Stimulated activated CD8-positive, alpha-beta memory T cell treated with anti-CD3 and anti-CD28 coated beads, Interleukin-15, amount 100 ng/mL, for 48 hours (primary cell): ENCODE measurements at regions not wholly inside any gene's neighbourhood (a gene's known extent, or its start where the extent isn't known, plus 50 kb on each side); places are given as distances from the start of the nearest gene placed in this dataset.
"Not testable (repeated sequence)": the region's sequence is repeated elsewhere in the genome, so short reads cannot be mapped to it uniquely, and the experiment has no call there.

Source experiments
- DNase-seq, 2 donors: peaks; one replicate each; pipeline ENCODE4 v3.0.0-alpha.2; 2020; ENCODE audit warnings: low read depth in 2 of 2

DNA sequence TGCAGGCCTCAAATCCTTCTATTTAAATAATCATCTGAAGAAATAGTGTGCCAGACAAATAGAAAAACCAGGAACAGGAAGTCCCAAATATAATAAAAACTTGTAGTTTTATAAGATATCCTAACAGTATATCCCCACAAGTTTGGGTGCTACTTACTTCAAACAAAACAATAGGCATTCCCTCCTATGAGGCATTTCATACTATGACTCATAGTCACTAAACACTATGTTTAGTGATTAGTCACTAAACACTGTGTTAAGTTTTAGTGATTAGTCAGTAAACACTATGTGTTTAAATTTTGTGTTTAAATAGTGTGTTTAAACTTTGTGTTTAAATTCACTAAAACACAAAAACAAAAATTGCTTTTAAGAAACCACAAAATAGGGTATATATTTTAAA, 407.0 kb upstream of the CDH19 start:
- no peak for DNase-seq

GRCh38 chr18:67007999-67008398, 404.1 kb upstream of the CDH19 start:
- DNase-seq = no peak

- no peak for DNase-seq
Observed at GRCh38 chr18:67007085-67007484, 403.2 kb upstream of the CDH19 start.

DNA sequence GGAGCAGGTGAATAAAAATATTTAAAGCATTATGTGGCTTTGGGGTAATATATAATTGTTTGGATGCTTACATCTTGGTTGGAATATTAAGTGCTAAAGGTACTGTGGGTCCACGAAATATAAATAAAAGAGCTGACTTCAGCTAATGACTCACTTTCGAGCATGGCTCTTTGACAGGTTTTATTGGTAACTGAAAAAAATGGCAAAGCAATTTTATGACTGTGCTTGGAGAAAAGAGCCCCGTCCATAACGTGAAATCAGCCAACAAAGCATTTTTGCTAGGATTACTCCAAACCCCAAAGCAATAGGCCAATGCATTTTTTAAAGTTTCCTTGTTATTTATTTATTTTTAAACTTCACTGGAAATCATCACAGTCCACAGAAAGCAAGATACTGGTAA, 397.2 kb upstream of the CDH19 start:
- DNase-seq = no peak

- no peak for DNase-seq
Observed at GRCh38 chr18:66999003-66999402, 395.1 kb upstream of the CDH19 start.

- DNase-seq = no peak
Observed at GRCh38 chr18:66995270-66995669, 391.4 kb upstream of the CDH19 start.

DNA sequence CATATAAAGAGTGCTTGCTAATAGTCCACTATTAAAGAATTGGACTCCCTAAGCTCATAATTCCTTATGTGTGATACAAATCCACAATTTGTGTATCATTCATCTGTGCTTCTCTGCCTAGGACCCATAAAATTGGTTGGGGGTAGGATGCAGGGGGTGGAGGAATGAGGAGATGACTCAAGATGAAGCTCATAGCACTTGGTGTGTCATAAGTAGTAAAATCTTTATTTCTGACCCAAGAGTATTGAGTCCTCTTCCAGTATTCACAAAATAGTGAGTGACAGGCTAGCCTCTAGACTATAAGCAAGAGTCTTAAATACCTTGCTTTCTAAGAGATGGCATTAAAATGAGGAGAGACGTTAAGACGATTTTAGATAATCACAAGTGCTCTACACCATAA, 390.9 kb upstream of the CDH19 start:
- DNase-seq = no peak

DNA sequence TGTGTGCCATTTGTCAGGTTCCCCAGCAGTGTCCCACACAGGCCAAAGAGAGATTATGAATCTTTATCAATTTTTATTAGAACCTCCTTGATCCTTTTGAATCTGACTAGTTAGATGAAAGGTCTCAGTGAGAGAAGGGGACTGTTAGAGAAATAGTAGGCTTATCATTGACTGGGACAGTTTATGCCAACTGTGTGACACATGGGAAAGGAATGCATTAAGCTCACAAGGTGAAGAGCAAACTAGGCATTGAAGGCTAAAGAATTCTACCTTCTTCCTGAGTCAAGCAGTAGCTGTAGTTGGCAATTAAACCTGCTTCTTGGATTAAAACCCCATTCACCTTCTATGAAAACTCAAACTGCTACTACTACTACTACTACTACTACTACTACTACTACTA, 389.6 kb upstream of the CDH19 start:
- no peak for DNase-seq

DNA sequence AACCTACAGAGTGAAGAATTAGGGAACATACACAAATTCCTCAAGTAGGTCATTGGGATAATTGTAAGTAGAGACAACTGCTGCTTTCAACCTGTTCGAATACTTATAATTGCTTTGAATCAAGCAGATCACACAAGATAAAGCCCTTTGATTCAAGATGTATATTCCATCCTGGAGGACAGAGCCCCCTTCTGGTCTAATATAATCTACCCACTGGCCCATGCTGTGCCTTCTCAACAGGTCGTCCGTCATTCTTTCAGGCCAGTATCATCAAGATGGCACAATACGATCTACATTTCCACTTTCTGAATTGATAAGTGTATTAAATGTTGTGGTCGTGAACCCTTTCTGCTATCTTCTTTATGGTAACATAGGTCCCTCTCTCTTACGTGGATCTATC, 387.0 kb upstream of the CDH19 start:
- DNase-seq = no peak

GRCh38 chr18:66979009-66979408, 375.1 kb upstream of the CDH19 start:
- DNase-seq = no peak

GRCh38 chr18:66972681-66973080, 368.8 kb upstream of the CDH19 start:
- DNase-seq = no peak

- no peak for DNase-seq
Observed at GRCh38 chr18:66971960-66972359, 368.1 kb upstream of the CDH19 start.

GRCh38 chr18:66966171-66966570, 362.3 kb upstream of the CDH19 start:
- no peak for DNase-seq

DNA sequence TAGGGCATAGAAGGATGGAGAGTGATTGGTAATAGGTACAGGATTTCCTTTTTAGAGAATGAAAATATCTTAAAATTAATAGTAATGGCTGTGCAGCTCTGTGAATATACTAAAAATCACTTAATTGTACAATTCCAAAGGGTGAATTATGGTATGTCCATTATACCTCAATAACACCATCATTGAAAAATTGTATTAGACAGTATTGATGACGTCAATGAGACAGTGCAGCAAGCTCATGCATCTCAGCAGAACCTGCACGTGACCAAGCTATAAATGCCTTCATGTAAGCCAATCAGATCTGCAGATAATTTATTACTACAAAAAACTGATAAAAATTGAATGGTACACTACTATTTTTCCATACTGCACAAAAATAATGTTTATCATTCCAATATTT, 354.4 kb upstream of the CDH19 start:
- no peak for DNase-seq

GRCh38 chr18:66951750-66952149, 347.9 kb upstream of the CDH19 start:
- DNase-seq = no peak

DNA sequence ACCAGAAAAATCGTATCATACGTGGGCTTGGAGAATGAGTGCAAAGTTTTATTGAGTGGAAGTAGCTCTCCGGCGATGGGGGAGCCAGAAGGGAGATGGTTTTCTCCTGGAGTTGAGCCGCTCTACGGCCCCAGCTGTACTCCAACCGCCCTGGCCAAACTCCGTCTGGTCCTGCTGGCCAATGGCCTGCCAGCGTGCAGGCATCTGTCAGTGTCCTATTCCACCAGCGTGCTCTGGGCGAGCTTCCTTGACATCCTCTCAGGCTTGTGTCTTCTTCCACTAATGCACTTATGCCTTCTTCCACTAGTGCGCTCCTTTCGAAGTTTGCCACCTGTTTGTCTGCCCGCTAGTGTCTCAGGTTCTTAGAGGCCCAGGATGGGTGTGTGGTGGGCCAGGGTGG, 345.5 kb upstream of the CDH19 start:
- DNase-seq = no peak

DNA sequence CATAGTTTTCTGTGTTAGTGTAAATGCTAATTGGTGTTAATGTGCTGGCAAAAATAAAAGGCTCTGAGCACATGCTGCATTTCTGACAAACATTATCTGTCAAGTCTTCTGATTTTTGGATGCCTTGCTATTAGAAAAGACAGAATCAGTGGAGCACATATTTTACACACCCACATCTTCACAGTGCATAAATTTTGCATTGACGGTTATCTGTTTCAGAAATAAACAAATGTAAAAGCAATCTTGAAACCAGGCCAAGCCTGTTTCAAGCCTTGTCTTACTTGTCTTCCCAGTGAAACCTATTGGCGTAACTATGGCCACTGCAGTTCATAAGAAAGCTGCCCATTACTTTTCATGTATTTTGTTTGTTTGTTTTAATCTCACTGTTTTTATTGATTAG, 333.7 kb upstream of the CDH19 start:
- no peak for DNase-seq

- DNase-seq = no peak
Observed at GRCh38 chr18:66931010-66931409, 327.1 kb upstream of the CDH19 start.

DNA sequence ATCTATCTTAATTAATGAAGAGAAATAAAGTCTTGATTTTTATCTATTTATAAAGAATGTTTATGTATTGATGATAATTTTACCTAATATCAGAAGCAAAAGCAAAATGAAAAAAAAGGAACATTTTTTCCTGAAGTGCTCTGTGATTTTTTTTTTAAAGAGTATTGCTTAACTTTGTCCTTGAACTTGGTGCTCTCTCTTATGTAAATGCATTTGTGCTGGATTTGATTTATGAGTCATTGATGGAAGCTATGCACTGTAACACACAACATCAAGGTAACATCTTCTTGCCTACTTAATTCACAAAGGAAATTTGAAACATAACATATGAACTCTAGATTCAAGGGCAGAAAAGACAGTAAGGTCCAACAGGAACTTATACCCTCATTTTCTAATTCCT, 312.9 kb upstream of the CDH19 start:
- no peak for DNase-seq

DNA sequence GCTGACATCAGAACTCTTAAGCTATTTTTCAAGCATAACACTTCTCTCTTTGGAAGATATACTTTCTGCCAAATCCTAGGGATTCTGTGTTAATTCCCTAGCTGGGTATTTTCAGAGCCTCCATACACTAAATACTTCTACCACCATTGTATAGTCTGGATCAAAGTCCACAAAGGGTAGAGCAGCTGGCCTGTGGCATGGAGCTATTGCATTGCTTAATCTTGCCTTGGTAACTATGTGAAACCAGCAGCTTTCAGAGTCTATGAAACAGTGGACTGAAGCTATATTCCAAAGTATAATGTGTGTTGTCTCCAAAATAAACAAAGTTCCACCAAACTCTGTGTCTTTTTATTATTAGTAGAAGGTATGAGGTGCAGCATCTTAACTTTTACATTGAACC, 296.9 kb upstream of the CDH19 start:
- no peak for DNase-seq

GRCh38 chr18:66895631-66896030, 291.7 kb upstream of the CDH19 start:
- DNase-seq = no peak

GRCh38 chr18:66894851-66895250, 291.0 kb upstream of the CDH19 start:
- no peak for DNase-seq

DNA sequence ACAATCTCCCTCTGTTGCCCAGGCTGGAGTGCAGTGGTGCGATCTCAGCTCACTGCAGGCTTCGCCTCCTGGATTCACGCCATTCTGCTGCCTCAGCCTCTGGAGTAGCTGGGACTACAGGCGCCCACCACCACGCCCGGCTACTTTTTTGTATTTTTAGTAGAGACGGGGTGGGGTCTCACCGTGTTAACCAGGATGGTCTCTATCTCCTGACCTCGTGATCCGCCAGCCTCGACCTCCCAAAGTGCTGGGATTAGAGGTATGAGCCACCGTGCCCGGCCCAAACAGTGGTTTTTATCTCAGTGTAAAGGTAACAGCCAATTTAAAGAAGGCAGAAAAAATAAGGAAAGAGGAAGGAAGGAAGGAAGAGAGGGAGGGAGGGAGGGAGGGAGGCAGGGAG, 288.5 kb upstream of the CDH19 start:
- DNase-seq = not testable (repeated sequence)

DNA sequence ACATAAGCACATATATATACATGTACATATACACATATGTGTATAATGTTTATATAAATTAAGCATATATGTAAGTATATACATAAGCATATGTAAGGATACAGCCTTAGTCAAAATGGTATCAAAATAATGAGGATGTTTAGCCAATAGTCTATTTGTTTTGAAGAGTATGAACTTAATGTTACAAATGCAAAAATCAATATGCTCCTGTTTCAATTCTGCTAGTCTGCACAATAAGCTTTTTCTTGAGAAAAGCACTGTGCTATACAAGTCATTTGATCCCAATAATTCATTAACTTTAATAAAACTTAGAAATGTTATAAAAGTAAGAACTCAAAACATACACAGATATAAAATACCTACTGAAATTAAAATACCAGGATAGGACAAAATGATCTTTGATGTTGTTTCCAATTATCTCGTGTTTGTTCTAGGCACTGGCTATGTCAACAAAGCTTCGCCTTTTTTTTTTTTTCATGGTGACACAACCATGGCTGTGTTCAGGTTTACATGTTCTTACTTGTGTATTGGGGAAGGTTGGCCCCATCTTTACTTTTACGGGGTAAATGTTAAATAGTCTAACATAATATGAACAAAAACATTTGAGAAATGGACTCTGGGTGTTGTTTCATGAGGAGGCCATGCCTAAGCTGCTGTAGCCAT, 271.1 kb upstream of the CDH19 start:
- no peak for DNase-seq
